ENCODE measurements at regions not wholly inside any gene's neighbourhood (a gene's known extent, or its start where the extent isn't known, plus 50 kb on each side); places are given as distances from the start of the nearest gene placed in this dataset.

GRCh38 chrX:97898798-97899197, 1015.1 kb downstream of the RPA4 start:
- TF ChIP-seq CTCF (conservative IDR thresholded peaks at IDR 0.05 in 1 of 2, IDR thresholded peaks at IDR 0.05 in 1 of 2; ENCODE audit: extremely low read depth in 1 of 2, insufficient read depth in 1 of 2, low read depth in 1 of 2, low read length in 2 of 2) (no peak), EZH2 (IDR thresholded peaks at IDR 0.05; ENCODE audit: borderline replicate concordance, low read length) (no peak)

Measured in mammary epithelial cell (primary cell).